Keratinocyte (primary cell): ENCODE measurements at regions not wholly inside any gene's neighbourhood (a gene's known extent, or its start where the extent isn't known, plus 50 kb on each side); places are given as distances from the start of the nearest gene placed in this dataset.

ENCODE experiments used
- DNase-seq: peaks from one replicate; pipeline ENCODE4 v3.0.0-alpha.2; 2011; ENCODE audit warnings: low read depth, missing footprints, low spot score
- FAIRE-seq: peaks from 2 replicates; lab custom pipeline; 2011; peaks lifted over from hg19 to GRCh38; lab: Jason Lieb, UNC
- H2AFZ ChIP-seq: 2 replicates; pipeline ENCODE4 v1.6.0; 2012; ENCODE audit warnings: low read length, control low read depth, inconsistent platforms; ENCODE audit not compliant: control insufficient read depth
- H3K27ac ChIP-seq: 2 replicates; pipeline ENCODE4 v1.5.1; 2011; ENCODE audit warnings: low read length; ENCODE audit not compliant: control insufficient read depth, insufficient read depth
- H3K27me3 ChIP-seq: 3 replicates; pipeline ENCODE4 v1.6.0; 2011; ENCODE audit warnings: low read length; ENCODE audit not compliant: control insufficient read depth, insufficient read depth; ENCODE audit errors: extremely low read depth
- H3K36me3 ChIP-seq, 2 experiments: 2 replicates in 1 of 2; 3 replicates in 1 of 2; pipeline ENCODE4 v1.5.1; 2011; ENCODE audit warnings: low read length in 2 of 2, mild to moderate bottlenecking in 1 of 2; ENCODE audit not compliant: control insufficient read depth in 2 of 2, insufficient read depth in 2 of 2; ENCODE audit errors: extremely low read depth in 1 of 2
- H3K4me1 ChIP-seq: 3 replicates; pipeline ENCODE4 v1.5.1; 2011; ENCODE audit warnings: low read length; ENCODE audit not compliant: control insufficient read depth, insufficient read depth; ENCODE audit errors: extremely low read depth
- H3K4me2 ChIP-seq: 3 replicates; pipeline ENCODE4 v1.6.0; 2011; ENCODE audit warnings: low read depth, low read length; ENCODE audit not compliant: control insufficient read depth, insufficient read depth; ENCODE audit errors: extremely low read depth
- H3K4me3 ChIP-seq, 3 experiments: fragments of 200-600 bp in 1 of 3; sonication (generic) in 1 of 3; 2 replicates in 2 of 3; 3 replicates in 1 of 3; pipeline ENCODE4 v1.5.1; 2011 to 2016; ENCODE audit warnings: low read length in 3 of 3, mild to moderate bottlenecking in 3 of 3, control low read depth in 2 of 3, inconsistent platforms in 1 of 3, low read depth in 1 of 3, mixed read lengths in 1 of 3, mixed run types in 1 of 3, moderate library complexity in 1 of 3; ENCODE audit not compliant: control insufficient read depth in 2 of 3, insufficient read depth in 2 of 3; ENCODE audit errors: extremely low read depth in 1 of 3
- H3K79me2 ChIP-seq: 2 replicates; pipeline ENCODE4 v1.6.0; 2012; ENCODE audit warnings: low read length; ENCODE audit not compliant: control insufficient read depth, insufficient read depth
- H3K9ac ChIP-seq: 3 replicates; pipeline ENCODE4 v1.6.0; 2011; ENCODE audit warnings: low read length; ENCODE audit not compliant: control insufficient read depth, insufficient read depth; ENCODE audit errors: extremely low read depth
- H3K9me1 ChIP-seq: 3 replicates; pipeline ENCODE4 v1.6.0; 2011; ENCODE audit warnings: low read length; ENCODE audit not compliant: control insufficient read depth, insufficient read depth; ENCODE audit errors: extremely low read depth
- H3K9me3 ChIP-seq: 2 replicates; pipeline ENCODE4 v1.5.1; 2012; ENCODE audit warnings: low read depth, low read length; ENCODE audit not compliant: control insufficient read depth
- H4K20me1 ChIP-seq: 3 replicates; pipeline ENCODE4 v1.6.0; 2011; ENCODE audit warnings: low read length; ENCODE audit not compliant: control insufficient read depth, insufficient read depth; ENCODE audit errors: extremely low read depth
- CTCF ChIP-seq, 3 experiments: IDR thresholded peaks in 1 of 3; conservative IDR thresholded peaks in 1 of 3; optimal IDR thresholded peaks in 1 of 3; 2 replicates in 2 of 3; 3 replicates in 1 of 3; pipeline versions ENCODE3 to v1.5.1; 2011; ENCODE audit warnings: low read length in 3 of 3, mild to moderate bottlenecking in 3 of 3, moderate library complexity in 2 of 3, control low read depth in 1 of 3, inconsistent platforms in 1 of 3; ENCODE audit not compliant: insufficient read depth in 2 of 3; ENCODE audit errors: extremely low read depth in 1 of 3
- EZH2 ChIP-seq: IDR thresholded peaks from one replicate; pipeline ENCODE4 v1.6.1; 2012; ENCODE audit warnings: inconsistent platforms, mild to moderate bottlenecking, low read length, moderate library complexity
- dilution Hi-C: fragments of 300-500 bp; cut with MboI; formaldehyde crosslinking; loops from one replicate; pipeline ENCODE4 v1.7.0; 2020; ENCODE audit warnings: low sequenced_read_pairs; ENCODE audit not compliant: extremely low pct_ligation_motif_present
- small RNA-seq, 3 experiments: library from RNA; depleted of rRNA; stranded (forward); fragments of <200 nt; gene quantifications; one replicate each; pipeline ENCODE3, GENCODE V24; 2012; ENCODE audit warnings: low read depth in 3 of 3, low replicate concordance in 1 of 3; ENCODE audit not compliant: insufficient read length in 3 of 3

GRCh38 chr2:23327887-23328286 is 57.1 kb upstream of the KLHL29 start:
- Histone ChIP-seq H3K4me3 (no peak overlapping the region), H3K27ac (no peak overlapping the region), H3K36me3 (no peaks in the 10 kb centered on the region), H3K9ac (no peak overlapping the region), H3K79me2 (no peaks in the 10 kb centered on the region), H3K27me3 (peaks cover 13% of the 10 kb centered on the region), H4K20me1 (no peaks in the 10 kb centered on the region), H3K9me1 (no peaks in the 10 kb centered on the region), H3K4me2 (no peak overlapping the region), H2AFZ (no peak overlapping the region), H3K9me3 (no peaks in the 10 kb centered on the region), H3K4me1 (no peaks in the 10 kb centered on the region)
- no peak for DNase-seq
- FAIRE-seq: no peak
- dilution Hi-C loops: no loop called here
- TF ChIP-seq EZH2 (no peak), CTCF (optimal IDR thresholded peaks at IDR 0.05 in 1 of 3, IDR thresholded peaks at IDR 0.05 in 1 of 3, conservative IDR thresholded peaks at IDR 0.05 in 1 of 3; ENCODE audit: extremely low read depth in 1 of 3, insufficient read depth in 2 of 3, low read length in 3 of 3) (no peak)

GRCh38 chr2:23330214-23330613 is 54.8 kb upstream of the KLHL29 start:
- Histone ChIP-seq H3K9me1 (no peaks in the 10 kb centered on the region), H3K36me3 (no peaks in the 10 kb centered on the region), H3K9me3 (no peaks in the 10 kb centered on the region), H3K4me1 (no peaks in the 10 kb centered on the region), H4K20me1 (no peaks in the 10 kb centered on the region), H3K4me2 (no peak overlapping the region), H3K27me3 (peaks cover 14% of the 10 kb centered on the region), H3K27ac (no peak overlapping the region), H3K9ac (no peak overlapping the region), H2AFZ (no peak overlapping the region), H3K79me2 (no peaks in the 10 kb centered on the region), H3K4me3 (no peak overlapping the region)
- peak in 1 of 3 experiments; percentile 19 for TF ChIP-seq CTCF (optimal IDR thresholded peaks at IDR 0.05 in 1 of 3, IDR thresholded peaks at IDR 0.05 in 1 of 3, conservative IDR thresholded peaks at IDR 0.05 in 1 of 3; ENCODE audit: extremely low read depth in 1 of 3, insufficient read depth in 2 of 3, low read length in 3 of 3)
- no peak for TF ChIP-seq EZH2
- FAIRE-seq (no peak), DNase-seq (no peak)
- dilution Hi-C loops: no loop called here

Small RNAs in the stretch of these regions (small RNA-seq; reads per million reads assigned to genes)
- 0 reads per million in 3 experiments for gene AC099799.1
- gene RN7SL117P: 0 reads per million in 3 experiments
- gene RNA5SP87: 0 to 0.33 (median 0.07) reads per million in 3 experiments
